ES-I3 (cell line): ENCODE measurements at regions not wholly inside any gene's neighbourhood (a gene's known extent, or its start where the extent isn't known, plus 50 kb on each side); places are given as distances from the start of the nearest gene placed in this dataset.

Experiments
- H3K36me3 ChIP-seq: 2 replicates; pipeline ENCODE4 v1.6.1; 2013; ENCODE audit warnings: mild to moderate bottlenecking, low read length, control low read depth, moderate library complexity; ENCODE audit not compliant: insufficient read depth
- H3K4me1 ChIP-seq: 2 replicates; pipeline ENCODE4 v1.6.1; 2013; ENCODE audit warnings: mild to moderate bottlenecking, control low read depth, low read length; ENCODE audit not compliant: insufficient read depth
- H3K9ac ChIP-seq: 2 replicates; pipeline ENCODE4 v1.6.1; 2013; ENCODE audit warnings: low read depth, mild to moderate bottlenecking, low read length, moderate library complexity
- H3K9me3 ChIP-seq: 2 replicates; pipeline ENCODE4 v1.6.1; 2013; ENCODE audit warnings: mild to moderate bottlenecking, low read length, moderate library complexity; ENCODE audit not compliant: control insufficient read depth, insufficient read depth

GRCh38 chr5:24862117-24862516, 217.3 kb upstream of the CDH10 start:
- no peak overlapping the region for H3K9ac ChIP-seq
- no peaks in the 10 kb centered on the region for H3K36me3 ChIP-seq
- H3K9me3 ChIP-seq = no peaks in the 10 kb centered on the region
- H3K4me1 ChIP-seq = 0 out of 2 replicates have a peak, but pooled peaks cover 4% of the 10 kb centered on the region

GRCh38 chr5:24855485-24855884, 210.7 kb upstream of the CDH10 start:
- H3K9me3 ChIP-seq = no peaks in the 10 kb centered on the region; the same call in 1 of the 2 replicates
- 0 out of 2 replicates have a peak, but pooled peaks cover 4% of the 10 kb centered on the region for H3K4me1 ChIP-seq
- no peaks in the 10 kb centered on the region for H3K36me3 ChIP-seq
- H3K9ac ChIP-seq = no peak overlapping the region

- no peak overlapping the region for H3K9ac ChIP-seq
- no peaks in the 10 kb centered on the region for H3K36me3 ChIP-seq
- no peaks in the 10 kb centered on the region; the same call in 1 of the 2 replicates for H3K9me3 ChIP-seq
- 0 out of 2 replicates have a peak, but pooled peaks cover 4% of the 10 kb centered on the region for H3K4me1 ChIP-seq
Measured at GRCh38 chr5:24854850-24855249, 210.1 kb upstream of the CDH10 start.

GRCh38 chr5:24854350-24854749, 209.6 kb upstream of the CDH10 start:
- H3K9me3 ChIP-seq = no peaks in the 10 kb centered on the region; the same call in 1 of the 2 replicates
- H3K4me1 ChIP-seq = 0 out of 2 replicates have a peak, but pooled peaks cover 4% of the 10 kb centered on the region
- no peaks in the 10 kb centered on the region for H3K36me3 ChIP-seq
- no peak overlapping the region for H3K9ac ChIP-seq

- H3K4me1 ChIP-seq = no peaks in the 10 kb centered on the region
- H3K9ac ChIP-seq = no peak overlapping the region
- no peaks in the 10 kb centered on the region; the same call in 1 of the 2 replicates for H3K9me3 ChIP-seq
- no peaks in the 10 kb centered on the region for H3K36me3 ChIP-seq
Measured at GRCh38 chr5:24850926-24851486, 206.2 kb upstream of the CDH10 start.

GRCh38 chr5:24849210-24849609, 204.4 kb upstream of the CDH10 start:
- Histone ChIP-seq H3K4me1 (no peaks in the 10 kb centered on the region), H3K9ac (no peak overlapping the region), H3K36me3 (no peaks in the 10 kb centered on the region), H3K9me3 (no peaks in the 10 kb centered on the region; the same call in 1 of the 2 replicates)

GRCh38 chr5:24831989-24832388, 187.2 kb upstream of the CDH10 start:
- H3K9ac ChIP-seq = no peak overlapping the region
- no peaks in the 10 kb centered on the region for H3K36me3 ChIP-seq
- no peaks in the 10 kb centered on the region for H3K4me1 ChIP-seq
- no peaks in the 10 kb centered on the region for H3K9me3 ChIP-seq

- Histone ChIP-seq H3K36me3 (no peaks in the 10 kb centered on the region), H3K9me3 (no peaks in the 10 kb centered on the region), H3K9ac (no peak overlapping the region), H3K4me1 (no peaks in the 10 kb centered on the region)
Measured at GRCh38 chr5:24823625-24824024, 178.8 kb upstream of the CDH10 start.

- Histone ChIP-seq H3K4me1 (no peaks in the 10 kb centered on the region), H3K9ac (no peak overlapping the region), H3K9me3 (no peaks in the 10 kb centered on the region), H3K36me3 (no peaks in the 10 kb centered on the region)
Measured at GRCh38 chr5:24819841-24820240, 175.1 kb upstream of the CDH10 start.

- no peaks in the 10 kb centered on the region for H3K36me3 ChIP-seq
- H3K4me1 ChIP-seq = no peaks in the 10 kb centered on the region
- no peak overlapping the region for H3K9ac ChIP-seq
- no peaks in the 10 kb centered on the region for H3K9me3 ChIP-seq
Measured at GRCh38 chr5:24817966-24818365, 173.2 kb upstream of the CDH10 start.

GRCh38 chr5:24816206-24816605, 171.4 kb upstream of the CDH10 start:
- Histone ChIP-seq H3K9ac (no peak overlapping the region), H3K4me1 (no peaks in the 10 kb centered on the region), H3K9me3 (no peaks in the 10 kb centered on the region), H3K36me3 (no peaks in the 10 kb centered on the region)

- Histone ChIP-seq H3K9me3 (no peaks in the 10 kb centered on the region), H3K36me3 (no peaks in the 10 kb centered on the region), H3K4me1 (no peaks in the 10 kb centered on the region), H3K9ac (no peak overlapping the region)
Measured at GRCh38 chr5:24805230-24805629, 160.5 kb upstream of the CDH10 start.

GRCh38 chr5:24804221-24804681, 159.5 kb upstream of the CDH10 start:
- Histone ChIP-seq H3K36me3 (no peaks in the 10 kb centered on the region), H3K9ac (no peak overlapping the region), H3K9me3 (no peaks in the 10 kb centered on the region), H3K4me1 (no peaks in the 10 kb centered on the region)

- Histone ChIP-seq H3K9ac (no peak overlapping the region), H3K36me3 (no peaks in the 10 kb centered on the region), H3K9me3 (no peaks in the 10 kb centered on the region), H3K4me1 (no peaks in the 10 kb centered on the region)
Measured at GRCh38 chr5:24791326-24791725, 146.5 kb upstream of the CDH10 start.

- no peaks in the 10 kb centered on the region for H3K9me3 ChIP-seq
- H3K36me3 ChIP-seq = no peaks in the 10 kb centered on the region
- H3K9ac ChIP-seq = no peak overlapping the region
- no peaks in the 10 kb centered on the region for H3K4me1 ChIP-seq
Measured at GRCh38 chr5:24789611-24790351, 145.0 kb upstream of the CDH10 start.
